Activated B cell treated with CpG ODN at 0.5 μM for 24 hours (primary cell): ENCODE measurements at regions not wholly inside any gene's neighbourhood (a gene's known extent, or its start where the extent isn't known, plus 50 kb on each side); places are given as distances from the start of the nearest gene placed in this dataset.

Experiments
- ATAC-seq: fragments of 200-7000 bp; cut with Tn5 transposase; one replicate; pipeline ENCODE4 v1.10.0; 2021; ENCODE audit warnings: low read depth, mild to moderate bottlenecking, moderate library complexity
- CTCF ChIA-PET: fragments of 350-600 bp; sonication (Branson Sonifier 250); formaldehyde crosslinking; loops from one replicate; lab custom pipeline; 2021; ENCODE audit warnings: antibody characterized with exemption; lab: Charles Lee
- POLR2A ChIA-PET: fragments of 350-600 bp; sonication (Branson Sonifier 250); formaldehyde crosslinking; loops from one replicate; lab custom pipeline; 2021; ENCODE audit warnings: antibody characterized with exemption; lab: Charles Lee
- DNase-seq: peaks from one replicate; pipeline ENCODE4 v3.0.0; 2022
- H3K27ac Mint-ChIP-seq: one replicate; pipeline ENCODE4 v1.8.0; 2020; ENCODE audit warnings: mixed read lengths
- H3K27me3 Mint-ChIP-seq: one replicate; pipeline ENCODE4 v1.8.0; 2021; ENCODE audit warnings: mixed read lengths
- H3K36me3 Mint-ChIP-seq: one replicate; pipeline ENCODE4 v1.8.0; 2021; ENCODE audit warnings: low read depth, mixed read lengths
- H3K4me1 Mint-ChIP-seq: one replicate; pipeline ENCODE4 v1.8.0; 2021; ENCODE audit warnings: mixed read lengths
- H3K4me3 Mint-ChIP-seq: one replicate; pipeline ENCODE4 v1.8.0; 2020; ENCODE audit warnings: mild to moderate bottlenecking, mixed read lengths
- H3K9me3 Mint-ChIP-seq: one replicate; pipeline ENCODE4 v1.8.0; 2020; ENCODE audit warnings: mixed read lengths
- CTCF ChIP-seq: fragments of 200-600 bp; IDR thresholded peaks from one replicate; pipeline ENCODE4 v1.8.0; 2022; ENCODE audit warnings: antibody characterized with exemption, mild to moderate bottlenecking
- intact Hi-C: fragments of 100-400 bp; cut with micrococcal nuclease; formaldehyde crosslinking; loops from one replicate; pipeline ENCODE4 v1.15.1; 2024

GRCh38 chr4:63524764-63525163 lies 884.5 kb downstream of the TECRL start:
- no peaks in the 10 kb centered on the region for H3K27me3 Mint-ChIP-seq
- intact Hi-C loops = no loop called here
- ATAC-seq (no peak), DNase-seq (no peak)
- ChIA-PET POLR2A (no interaction called here), CTCF (no interaction called here)
- H3K4me3 Mint-ChIP-seq = no peak overlapping the region
- no peak for TF ChIP-seq CTCF
- H3K9me3 Mint-ChIP-seq = peaks cover 7% of the 10 kb centered on the region
- no peaks in the 10 kb centered on the region for H3K4me1 Mint-ChIP-seq
- H3K27ac Mint-ChIP-seq = no peak overlapping the region
- H3K36me3 Mint-ChIP-seq = no peaks in the 10 kb centered on the region

DNA sequence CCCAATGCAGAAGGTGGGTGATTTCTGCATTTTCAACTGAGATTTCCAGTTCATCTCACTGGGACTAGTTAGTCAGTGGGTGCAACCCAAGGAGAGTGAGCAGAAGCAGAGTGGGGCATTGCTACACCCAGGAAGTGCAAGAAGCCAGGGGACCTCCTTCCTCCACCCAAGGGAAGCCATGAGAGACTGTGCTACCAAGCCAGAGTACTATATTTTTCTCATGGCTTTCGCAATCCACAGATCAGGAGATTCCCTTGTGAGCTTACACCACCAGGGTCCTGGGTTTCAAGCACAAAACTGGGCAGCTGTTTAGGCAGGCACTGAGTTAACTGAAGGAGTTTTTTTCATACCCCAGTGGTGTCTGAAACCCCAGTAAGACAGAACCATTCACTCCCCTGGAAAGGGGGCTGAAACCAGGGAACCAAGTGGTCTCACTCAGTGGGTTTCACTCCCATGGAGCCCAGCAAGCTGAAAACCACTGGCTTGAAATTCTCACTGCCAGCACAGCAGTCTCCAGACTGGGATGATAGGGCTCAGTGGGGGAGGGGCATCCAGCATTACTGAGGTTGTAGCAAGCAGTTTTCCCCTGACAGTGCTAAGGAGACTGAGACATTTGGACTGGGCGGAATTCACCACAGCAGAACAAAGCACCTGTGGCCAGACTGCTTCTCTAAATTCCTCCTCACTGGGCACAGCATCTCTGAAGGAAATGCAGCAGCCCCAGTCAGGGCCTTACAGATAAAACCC lies 903.4 kb downstream of the TECRL start:
- no peak for ATAC-seq
- DNase-seq = no peak
- no peaks in the 10 kb centered on the region for H3K4me1 Mint-ChIP-seq
- no peaks in the 10 kb centered on the region for H3K36me3 Mint-ChIP-seq
- ChIA-PET CTCF (no interaction called here), POLR2A (no interaction called here)
- peaks cover 5% of the 10 kb centered on the region for H3K9me3 Mint-ChIP-seq
- H3K27me3 Mint-ChIP-seq = no peaks in the 10 kb centered on the region
- no peak overlapping the region for H3K4me3 Mint-ChIP-seq
- H3K27ac Mint-ChIP-seq = no peak overlapping the region
- intact Hi-C loops = no loop called here
- TF ChIP-seq CTCF = no peak

DNA sequence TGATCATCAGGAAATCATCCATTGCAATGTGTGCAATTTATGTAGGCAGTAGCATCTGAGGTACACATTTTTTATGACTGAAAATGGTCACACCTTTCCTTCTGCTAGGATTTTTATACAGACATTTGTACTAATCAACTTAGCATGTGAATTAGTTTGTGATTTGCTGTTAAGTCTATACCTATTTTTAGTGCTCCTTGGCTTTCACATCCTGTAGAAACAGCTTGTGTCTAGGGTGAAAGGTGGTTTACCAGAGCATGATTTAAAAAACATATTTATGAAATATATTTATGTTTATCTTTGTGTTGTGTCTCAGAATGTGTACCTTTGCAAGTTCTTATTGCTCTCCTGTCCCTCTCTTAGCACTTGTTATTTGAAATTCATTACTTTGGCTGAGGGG lies 916.0 kb downstream of the TECRL start:
- peaks cover under 1% of the 10 kb centered on the region for H3K9me3 Mint-ChIP-seq
- intact Hi-C loops = no loop called here
- H3K4me1 Mint-ChIP-seq = no peaks in the 10 kb centered on the region
- H3K4me3 Mint-ChIP-seq = no peak overlapping the region
- no peaks in the 10 kb centered on the region for H3K36me3 Mint-ChIP-seq
- POLR2A ChIA-PET = no interaction called here
- no peaks in the 10 kb centered on the region for H3K27me3 Mint-ChIP-seq
- ATAC-seq = no peak
- no peak for TF ChIP-seq CTCF
- CTCF ChIA-PET = no interaction called here
- DNase-seq = no peak
- H3K27ac Mint-ChIP-seq = no peak overlapping the region

GRCh38 chr4:63492515-63492914 lies 916.7 kb downstream of the TECRL start:
- no peak overlapping the region for H3K27ac Mint-ChIP-seq
- no peaks in the 10 kb centered on the region for H3K4me1 Mint-ChIP-seq
- H3K4me3 Mint-ChIP-seq = no peak overlapping the region
- ChIA-PET CTCF (no interaction called here), POLR2A (no interaction called here)
- DNase-seq (no peak), ATAC-seq (no peak)
- no peaks in the 10 kb centered on the region for H3K36me3 Mint-ChIP-seq
- intact Hi-C loops = no loop called here
- TF ChIP-seq CTCF = no peak
- H3K27me3 Mint-ChIP-seq = no peaks in the 10 kb centered on the region
- no peaks in the 10 kb centered on the region for H3K9me3 Mint-ChIP-seq

DNA sequence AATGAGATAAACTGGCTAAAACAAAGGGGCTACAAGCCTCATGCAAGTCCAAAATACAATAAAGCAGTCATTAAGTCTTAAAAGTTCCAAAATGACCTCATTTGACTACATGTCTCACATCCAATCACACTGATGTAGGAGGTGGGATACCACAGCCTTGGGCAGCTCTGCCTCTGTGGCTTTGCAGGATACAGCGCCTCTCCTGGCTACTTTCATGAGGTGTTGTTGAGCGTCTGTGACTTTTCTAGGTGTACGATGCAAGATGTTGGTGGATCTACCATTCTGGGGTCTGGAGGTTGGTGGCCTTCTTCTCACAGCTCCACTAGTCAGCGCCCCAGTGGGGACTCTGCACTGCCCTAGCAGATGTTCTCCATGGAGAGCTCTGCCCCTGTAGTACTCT lies 944.9 kb downstream of the TECRL start:
- H3K36me3 Mint-ChIP-seq = no peaks in the 10 kb centered on the region
- peaks cover 8% of the 10 kb centered on the region for H3K9me3 Mint-ChIP-seq
- ATAC-seq (no peak), DNase-seq (no peak)
- TF ChIP-seq CTCF = no peak
- POLR2A ChIA-PET = no interaction called here
- H3K4me3 Mint-ChIP-seq = no peak overlapping the region
- CTCF ChIA-PET = no interaction called here
- no peaks in the 10 kb centered on the region for H3K4me1 Mint-ChIP-seq
- H3K27me3 Mint-ChIP-seq = no peaks in the 10 kb centered on the region
- intact Hi-C loops = no loop called here
- H3K27ac Mint-ChIP-seq = no peak overlapping the region
